IMR-90 (cell line): ENCODE measurements at regions not wholly inside any gene's neighbourhood (a gene's known extent, or its start where the extent isn't known, plus 50 kb on each side); places are given as distances from the start of the nearest gene placed in this dataset.

Experiments
- ATAC-seq: fragments of 200-7000 bp; cut with Tn5 transposase; 2 replicates; pipeline ENCODE4 v1.9.1; 2020; ENCODE audit warnings: low read depth, mild to moderate bottlenecking, moderate library complexity
- BruUV-seq: library from RNA; stranded (reverse); fragments of 400-500 nt; replicated peaks from 2 replicates; lab custom pipeline; 2021; lab: Mats Ljungman, UMichigan
- CTCF ChIA-PET: fragments of 300-600 bp; formaldehyde crosslinking; extraction: SDS; loops from one replicate; lab custom pipeline; 2021; ENCODE audit warnings: antibody characterized with exemption; lab: Yijun Ruan, JAX
- POLR2A ChIA-PET: fragments of 300-600 bp; sonication (Branson Sonifier 250); formaldehyde crosslinking; loops from one replicate; lab custom pipeline; 2022; ENCODE audit warnings: antibody characterized with exemption; ENCODE audit not compliant: unreplicated experiment; lab: Charles Lee
- DNase-seq: peaks from one replicate; pipeline ENCODE4 v3.0.0; 2013
- H2AFZ ChIP-seq: replicated peaks from 2 replicates; pipeline ENCODE3; 2013; ENCODE audit warnings: low read length, mild to moderate bottlenecking; ENCODE audit not compliant: poor library complexity
- H2AK5ac ChIP-seq: 2 replicates; pipeline ENCODE4 v1.6.1; 2013; ENCODE audit warnings: low read depth, low read length, inconsistent platforms
- H2AK9ac ChIP-seq: replicated peaks from 2 replicates; pipeline ENCODE3; 2013; ENCODE audit warnings: mild to moderate bottlenecking, low read depth, low read length, moderate library complexity; ENCODE audit not compliant: poor library complexity
- H2BK120ac ChIP-seq: 2 replicates; pipeline ENCODE4 v1.6.1; 2013; ENCODE audit warnings: low read depth, low read length, inconsistent platforms
- H2BK15ac ChIP-seq: 3 replicates; pipeline ENCODE4 v1.6.1; 2013; ENCODE audit warnings: low read depth, low read length, inconsistent platforms
- H2BK20ac ChIP-seq: 2 replicates; pipeline ENCODE4 v1.6.1; 2013; ENCODE audit warnings: low read depth, mild to moderate bottlenecking, inconsistent platforms, low read length, moderate library complexity
- H2BK5ac ChIP-seq: 2 replicates; pipeline ENCODE4 v1.6.1; 2013; ENCODE audit warnings: mild to moderate bottlenecking, low read depth, low read length, inconsistent platforms; ENCODE audit not compliant: poor library complexity, severe bottlenecking
- H3K14ac ChIP-seq: replicated peaks from 2 replicates; pipeline ENCODE4 v1.6.1; 2013; ENCODE audit warnings: low read depth, low read length, inconsistent platforms
- H3K18ac ChIP-seq: 2 replicates; pipeline ENCODE4 v1.6.1; 2013; ENCODE audit warnings: low read depth, low read length, control low read depth
- H3K23ac ChIP-seq: 2 replicates; pipeline ENCODE4 v1.6.1; 2013; ENCODE audit warnings: low read depth, low read length, inconsistent platforms
- H3K27ac ChIP-seq: 2 replicates; pipeline ENCODE4 v1.5.1; 2013; ENCODE audit warnings: mild to moderate bottlenecking, control low read depth, low read length; ENCODE audit not compliant: insufficient read depth
- H3K27me3 ChIP-seq: 2 replicates; pipeline ENCODE4 v1.6.1; 2013; ENCODE audit warnings: low read length; ENCODE audit not compliant: control insufficient read depth, insufficient read depth
- H3K36me3 ChIP-seq: 2 replicates; pipeline ENCODE4 v1.6.1; 2013; ENCODE audit warnings: low read length, mixed read lengths; ENCODE audit not compliant: control insufficient read depth, insufficient read depth
- H3K4ac ChIP-seq: 2 replicates; pipeline ENCODE4 v1.6.1; 2013; ENCODE audit warnings: low read depth, low read length, inconsistent platforms
- H3K4me1 ChIP-seq: 2 replicates; pipeline ENCODE4 v1.6.1; 2013; ENCODE audit warnings: low read length, mixed read lengths; ENCODE audit not compliant: control insufficient read depth, insufficient read depth
- H3K4me2 ChIP-seq: 2 replicates; pipeline ENCODE4 v1.6.1; 2013; ENCODE audit warnings: low read depth, mild to moderate bottlenecking, control low read depth, low read length, moderate library complexity
- H3K4me3 ChIP-seq: 2 replicates; pipeline ENCODE4 v1.5.1; 2013; ENCODE audit warnings: low read depth, mild to moderate bottlenecking, control low read depth, low read length, moderate library complexity; ENCODE audit not compliant: insufficient read depth
- H3K56ac ChIP-seq: 2 replicates; pipeline ENCODE4 v1.6.1; 2013; ENCODE audit warnings: low read length, inconsistent platforms; ENCODE audit not compliant: insufficient read depth; ENCODE audit errors: extremely low read depth
- H3K79me1 ChIP-seq, 2 experiments: 2 replicates each; pipeline ENCODE4 v1.6.1; 2013; ENCODE audit warnings: low read length in 2 of 2, inconsistent platforms in 1 of 2, low read depth in 1 of 2
- H3K9ac ChIP-seq: 2 replicates; pipeline ENCODE4 v1.6.1; 2013; ENCODE audit warnings: low read depth, low read length, control low read depth
- H3K9me1 ChIP-seq: 2 replicates; pipeline ENCODE4 v1.6.1; 2013; ENCODE audit warnings: low read length, inconsistent platforms; ENCODE audit not compliant: insufficient read depth
- H3K9me3 ChIP-seq: 2 replicates; pipeline ENCODE4 v1.6.1; 2013; ENCODE audit warnings: low read length; ENCODE audit not compliant: control insufficient read depth, insufficient read depth
- H4K20me1 ChIP-seq: 2 replicates; pipeline ENCODE4 v1.6.1; 2013; ENCODE audit warnings: low read length, inconsistent platforms; ENCODE audit not compliant: insufficient read depth
- H4K5ac ChIP-seq: 2 replicates; pipeline ENCODE4 v1.6.1; 2013; ENCODE audit warnings: mild to moderate bottlenecking, low read depth, low read length, control low read depth
- H4K8ac ChIP-seq, 2 experiments: 2 replicates each; pipeline ENCODE4 v1.6.1; 2013; ENCODE audit warnings: low read depth in 2 of 2, low read length in 2 of 2, control low read depth in 1 of 2, inconsistent platforms in 1 of 2
- H4K91ac ChIP-seq: 2 replicates; pipeline ENCODE4 v1.6.1; 2013; ENCODE audit warnings: low read depth, low read length, inconsistent platforms; ENCODE audit not compliant: insufficient read depth
- NFE2L2 ChIP-seq: fragments of 150-350 bp; IDR thresholded peaks from 2 replicates; pipeline ENCODE4 v1.6.1; 2016; ENCODE audit warnings: low read depth, mild to moderate bottlenecking, low read length
- WGBS, 2 experiments: methylation state at CpG; one replicate each; pipeline versions ENCODE4 v1.1.5 to v1.1.7; 2013; ENCODE audit warnings: missing lambda C conversion rate in 2 of 2; ENCODE audit not compliant: insufficient read length in 1 of 2; ENCODE audit errors: extremely low coverage in 2 of 2; 5-methylcytosine and 5-hydroxymethylcytosine counted together
- dilution Hi-C: fragments of 300-500 bp; cut with HindIII; formaldehyde crosslinking; loops from one replicate; pipeline ENCODE4 v1.14.3; 2018; ENCODE audit warnings: low sequenced_read_pairs; ENCODE audit not compliant: unreplicated experiment
- in situ Hi-C: fragments of 300-500 bp; cut with MboI; formaldehyde crosslinking; loops from 3 replicates; pipeline ENCODE4 v1.14.3; 2019; ENCODE audit warnings: low sequenced_read_pairs, inconsistent platforms, mixed read lengths
- intact Hi-C: fragments of 100-400 bp; cut with micrococcal nuclease; formaldehyde crosslinking; loops from 2 replicates; pipeline ENCODE4 v1.10.0; 2022

GRCh38 chr14:89699071-89699470 lies 255.5 kb downstream of the EFCAB11 start:
- Histone ChIP-seq H3K27ac (no peak overlapping the region), H3K14ac (no peak overlapping the region), H3K23ac (no peak overlapping the region), H3K9me1 (peaks cover 15% of the 10 kb centered on the region; the same call in 1 of the 2 replicates), H3K4me2 (no peak overlapping the region), H2AK9ac (no peak overlapping the region), H2BK15ac (no peak overlapping the region), H4K91ac (no peak overlapping the region), H3K9me3 (no peaks in the 10 kb centered on the region), H2BK20ac (no peak overlapping the region), H3K4me1 (peaks cover 9% of the 10 kb centered on the region), H3K4me3 (no peak overlapping the region), H4K8ac (no peak overlapping the region), H2BK120ac (no peak overlapping the region), H4K5ac (no peak overlapping the region), H3K4ac (no peak overlapping the region), H3K56ac (no peak overlapping the region), H3K79me1 (no peaks in the 10 kb centered on the region; a peak in 1 of 4 replicates), H2AK5ac (no peak overlapping the region), H3K27me3 (no peaks in the 10 kb centered on the region), H3K9ac (no peak overlapping the region), H2BK5ac (no peak overlapping the region), H4K20me1 (no peaks in the 10 kb centered on the region), H3K36me3 (no peaks in the 10 kb centered on the region), H3K18ac (no peak overlapping the region), H2AFZ (no peak overlapping the region)
- in situ Hi-C loops (no loop called here), intact Hi-C loops (no loop called here), dilution Hi-C loops (no loop called here)
- TF ChIP-seq NFE2L2: no peak
- ATAC-seq (no peak), DNase-seq (no peak)
- ChIA-PET POLR2A (no interaction called here), CTCF (no interaction called here)
- whole genome bisulfite sequencing, 2 experiments: 84% methylated on average over 4 of the region's 6 CpGs; no CpG with 5 or more reads in 1 of the 2 experiments
- BruUV-seq: no TSS peak
